Mesenchymal stem cell (in vitro differentiated cells and primary cell): ENCODE measurements at regions not wholly inside any gene's neighbourhood (a gene's known extent, or its start where the extent isn't known, plus 50 kb on each side); places are given as distances from the start of the nearest gene placed in this dataset.
"Not testable (repeated sequence)": the region's sequence is repeated elsewhere in the genome, so short reads cannot be mapped to it uniquely, and the experiment has no call there.

Source experiments
- DNase-seq: peaks from one replicate; pipeline ENCODE4 v3.0.0-alpha.2; 2013
- H2AFZ ChIP-seq: one replicate; pipeline ENCODE4 v1.6.1; 2013; ENCODE audit warnings: low read depth, mild to moderate bottlenecking, control low read depth, inconsistent platforms, low read length, moderate library complexity
- H2AK5ac ChIP-seq: 2 replicates; pipeline ENCODE4 v1.6.1; 2013; ENCODE audit warnings: low read length, moderate library complexity, mild to moderate bottlenecking, inconsistent platforms; ENCODE audit not compliant: severe bottlenecking
- H2BK120ac ChIP-seq: one replicate; pipeline ENCODE4 v1.6.1; 2013; ENCODE audit warnings: low read depth, mild to moderate bottlenecking, inconsistent platforms, low read length, moderate library complexity
- H2BK12ac ChIP-seq, 2 experiments: one replicate each; pipeline ENCODE4 v1.6.1; 2013; ENCODE audit warnings: inconsistent platforms in 2 of 2, low read length in 2 of 2, mild to moderate bottlenecking in 2 of 2, moderate library complexity in 2 of 2, control low read depth in 1 of 2
- H2BK15ac ChIP-seq: one replicate; pipeline ENCODE4 v1.6.1; 2013; ENCODE audit warnings: mild to moderate bottlenecking, low read depth, inconsistent platforms; ENCODE audit not compliant: poor library complexity, severe bottlenecking
- H2BK5ac ChIP-seq: 2 replicates; pipeline ENCODE4 v1.6.1; 2013; ENCODE audit warnings: low read depth, mild to moderate bottlenecking, low read length, control low read depth, inconsistent platforms; ENCODE audit not compliant: poor library complexity, severe bottlenecking
- H3K14ac ChIP-seq, 2 experiments: one replicate each; pipeline ENCODE4 v1.6.1; 2013; ENCODE audit warnings: inconsistent platforms in 2 of 2, low read length in 2 of 2, control low read depth in 1 of 2, mild to moderate bottlenecking in 1 of 2, moderate library complexity in 1 of 2
- H3K18ac ChIP-seq, 2 experiments: one replicate each; pipeline ENCODE4 v1.6.1; 2013; ENCODE audit warnings: inconsistent platforms in 2 of 2, low read length in 2 of 2, control low read depth in 1 of 2, low read depth in 1 of 2, mild to moderate bottlenecking in 1 of 2
- H3K23ac ChIP-seq, 2 experiments: one replicate each; pipeline ENCODE4 v1.6.1; 2013; ENCODE audit warnings: inconsistent platforms in 2 of 2, low read length in 2 of 2, mild to moderate bottlenecking in 2 of 2, moderate library complexity in 2 of 2, control low read depth in 1 of 2
- H3K27ac ChIP-seq: 2 replicates; pipeline ENCODE4 v1.5.1; 2013; ENCODE audit warnings: mild to moderate bottlenecking, moderate library complexity, low read length, control low read depth, inconsistent platforms; ENCODE audit not compliant: poor library complexity, severe bottlenecking
- H3K27me3 ChIP-seq, 2 experiments: 2 replicates each; pipeline versions ENCODE4 v1.6.1 to v1.7.0; 2013; ENCODE audit warnings: low read length in 2 of 2, mild to moderate bottlenecking in 2 of 2, moderate library complexity in 2 of 2, control low read depth in 1 of 2, inconsistent platforms in 1 of 2; ENCODE audit not compliant: control insufficient read depth in 1 of 2, insufficient read depth in 1 of 2
- H3K36me3 ChIP-seq, 2 experiments: 2 replicates each; pipeline versions ENCODE4 v1.6.1 to v1.7.0; 2013; ENCODE audit warnings: low read length in 2 of 2, control low read depth in 1 of 2, inconsistent platforms in 1 of 2, low read depth in 1 of 2, mild to moderate bottlenecking in 1 of 2; ENCODE audit not compliant: insufficient read depth in 2 of 2, control insufficient read depth in 1 of 2
- H3K4ac ChIP-seq, 2 experiments: one replicate each; pipeline ENCODE4 v1.6.1; 2013; ENCODE audit warnings: inconsistent platforms in 2 of 2, low read length in 2 of 2, mild to moderate bottlenecking in 2 of 2, moderate library complexity in 2 of 2, control low read depth in 1 of 2, low read depth in 1 of 2
- H3K4me1 ChIP-seq: 2 replicates; pipeline ENCODE4 v1.6.1; 2013; ENCODE audit warnings: low read depth, low read length, control low read depth; ENCODE audit not compliant: control insufficient read depth, insufficient read depth
- H3K4me2 ChIP-seq: 2 replicates; pipeline ENCODE4 v1.6.1; 2013; ENCODE audit warnings: low read length, mild to moderate bottlenecking, inconsistent platforms; ENCODE audit not compliant: poor library complexity, severe bottlenecking
- H3K4me3 ChIP-seq, 2 experiments: 2 replicates each; pipeline versions ENCODE4 v1.5.1 to v1.7.0; 2013; ENCODE audit warnings: low read length in 2 of 2, mild to moderate bottlenecking in 2 of 2, control low read depth in 1 of 2, low read depth in 1 of 2; ENCODE audit not compliant: insufficient read depth in 1 of 2
- H3K79me1 ChIP-seq: replicated peaks from 2 replicates; pipeline ENCODE4 v1.6.1; 2013; ENCODE audit warnings: mild to moderate bottlenecking, control low read depth, low read length, inconsistent platforms; ENCODE audit not compliant: poor library complexity, severe bottlenecking
- H3K9ac ChIP-seq: 2 replicates; pipeline ENCODE4 v1.7.0; 2013; ENCODE audit warnings: mild to moderate bottlenecking, low read length, moderate library complexity
- H3K9me3 ChIP-seq: 2 replicates; pipeline ENCODE4 v1.7.0; 2013; ENCODE audit warnings: mild to moderate bottlenecking, low read length; ENCODE audit not compliant: control insufficient read depth
- H4K8ac ChIP-seq: one replicate; pipeline ENCODE4 v1.6.1; 2013; ENCODE audit warnings: inconsistent platforms, mild to moderate bottlenecking, low read length, moderate library complexity
- H4K91ac ChIP-seq: one replicate; pipeline ENCODE4 v1.6.1; 2013; ENCODE audit warnings: mild to moderate bottlenecking, low read length, inconsistent platforms
- WGBS: methylation state at CpG from one replicate; pipeline ENCODE4 v1.1.7; 2013; ENCODE audit warnings: mixed read lengths; 5-methylcytosine and 5-hydroxymethylcytosine counted together

- Histone ChIP-seq H3K18ac (no peak overlapping the region), H3K4me1 (peaks cover 3% of the 10 kb centered on the region), H3K23ac (no peak overlapping the region), H3K27ac (no peak overlapping the region), H3K36me3 (no peaks in the 10 kb centered on the region), H4K8ac (no peak overlapping the region), H3K79me1 (no peaks in the 10 kb centered on the region), H2BK120ac (no peak overlapping the region), H3K4me3 (no peak overlapping the region), H2AK5ac (no peak overlapping the region), H4K91ac (no peak overlapping the region), H3K9me3 (no peaks in the 10 kb centered on the region), H3K4me2 (no peak overlapping the region), H3K14ac (no peak overlapping the region), H3K4ac (no peak overlapping the region), H2BK5ac (no peak overlapping the region), H2AFZ (no peak overlapping the region), H3K9ac (no peak overlapping the region), H2BK12ac (no peak overlapping the region), H3K27me3 (no peaks in the 10 kb centered on the region), H2BK15ac (no peak overlapping the region)
- DNase-seq: no peak
- WGBS: 80% methylated on average over 3 of the region's 3 CpGs
Measured at GRCh38 chr3:184455991-184456390, 76.1 kb downstream of the CHRD start.

- Histone ChIP-seq H3K4me2 (no peak overlapping the region), H3K14ac (no peak overlapping the region), H2BK5ac (no peak overlapping the region), H3K36me3 (no peaks in the 10 kb centered on the region), H3K4me1 (peaks cover 3% of the 10 kb centered on the region), H3K18ac (no peak overlapping the region), H3K27me3 (no peaks in the 10 kb centered on the region), H3K27ac (no peak overlapping the region), H3K23ac (no peak overlapping the region), H4K91ac (no peak overlapping the region), H3K9ac (no peak overlapping the region), H3K4me3 (no peak overlapping the region), H2BK120ac (no peak overlapping the region), H2BK15ac (no peak overlapping the region), H2AFZ (no peak overlapping the region), H2AK5ac (no peak overlapping the region), H3K9me3 (no peaks in the 10 kb centered on the region), H3K4ac (no peak overlapping the region), H4K8ac (no peak overlapping the region), H3K79me1 (no peaks in the 10 kb centered on the region), H2BK12ac (no peak overlapping the region)
- 80% methylated on average over 4 of the region's 4 CpGs for WGBS
- no peak for DNase-seq
Measured at GRCh38 chr3:184456476-184456875, 76.6 kb downstream of the CHRD start.

GRCh38 chr3:184457329-184457728, 77.5 kb downstream of the CHRD start:
- Histone ChIP-seq H3K4me1 (peaks cover 3% of the 10 kb centered on the region), H2BK120ac (no peak overlapping the region), H2BK12ac (no peak overlapping the region), H4K8ac (no peak overlapping the region), H3K27ac (no peak overlapping the region), H3K4ac (no peak overlapping the region), H3K23ac (no peak overlapping the region), H3K14ac (no peak overlapping the region), H2AFZ (no peak overlapping the region), H3K27me3 (no peaks in the 10 kb centered on the region), H4K91ac (no peak overlapping the region), H3K4me3 (no peak overlapping the region), H3K36me3 (no peaks in the 10 kb centered on the region), H2BK15ac (no peak overlapping the region), H3K4me2 (no peak overlapping the region), H3K18ac (no peak overlapping the region), H3K9me3 (no peaks in the 10 kb centered on the region), H3K79me1 (no peaks in the 10 kb centered on the region), H2BK5ac (no peak overlapping the region), H2AK5ac (no peak overlapping the region), H3K9ac (no peak overlapping the region)
- no peak for DNase-seq
- 96% methylated on average over 1 of the region's 1 CpG for WGBS

- H2BK120ac ChIP-seq: not testable (repeated sequence)
- WGBS: 93% methylated on average over 7 of the region's 7 CpGs
Measured at GRCh38 chr3:184457784-184458377, 78.0 kb downstream of the CHRD start.

More at GRCh38 chr3:184457784-184458377, 78.0 kb downstream of the CHRD start:
- H3K4me2 ChIP-seq, H4K8ac ChIP-seq, H2BK5ac ChIP-seq, H4K91ac ChIP-seq, H3K4me3 ChIP-seq, H2AFZ ChIP-seq, H3K36me3 ChIP-seq, H3K9me3 ChIP-seq, H3K23ac ChIP-seq, H3K18ac ChIP-seq, H3K4ac ChIP-seq, H3K27ac ChIP-seq, H2BK15ac ChIP-seq, H3K27me3 ChIP-seq, H3K4me1 ChIP-seq, H2AK5ac ChIP-seq, H2BK12ac ChIP-seq, H3K14ac ChIP-seq, DNase-seq, H3K79me1 ChIP-seq, H3K9ac ChIP-seq: not testable (repeated sequence)
